Cardiac muscle cell (in vitro differentiated cells and primary cell): ENCODE measurements at regions not wholly inside any gene's neighbourhood (a gene's known extent, or its start where the extent isn't known, plus 50 kb on each side); places are given as distances from the start of the nearest gene placed in this dataset.
"Not testable (repeated sequence)": the region's sequence is repeated elsewhere in the genome, so short reads cannot be mapped to it uniquely, and the experiment has no call there.

Experiments used
- DNase-seq, 2 donors: peaks; one replicate each; pipeline versions ENCODE4 v3.0.0 to v3.0.0-alpha.2; 2010 to 2017; ENCODE audit warnings: low read depth in 1 of 2, low spot score in 1 of 2
- H3K27ac ChIP-seq: fragments of 200-600 bp; sonication (generic); 2 replicates; pipeline ENCODE4 v1.5.1; 2016
- H3K27me3 ChIP-seq: fragments of 200-600 bp; sonication (generic); 2 replicates; pipeline ENCODE4 v1.6.0; 2016; ENCODE audit warnings: control low read depth
- H3K36me3 ChIP-seq: fragments of 200-600 bp; sonication (generic); 2 replicates; pipeline ENCODE4 v1.5.1; 2016; ENCODE audit warnings: control low read depth
- H3K4me1 ChIP-seq: fragments of 200-600 bp; sonication (generic); 2 replicates; pipeline ENCODE4 v1.8.1; 2017; ENCODE audit warnings: low read depth, mild to moderate bottlenecking, mixed run types
- H3K4me3 ChIP-seq: fragments of 200-600 bp; sonication (generic); 2 replicates; pipeline ENCODE4 v1.5.1; 2016; ENCODE audit warnings: mild to moderate bottlenecking
- H3K9me3 ChIP-seq: fragments of 200-600 bp; sonication (generic); 2 replicates; pipeline ENCODE4 v1.5.1; 2017; ENCODE audit warnings: low read depth, mild to moderate bottlenecking, control low read depth
- TF ChIP-seq, protein P1 (sequence below): IDR thresholded peaks from 2 replicates; pipeline ENCODE4 v1.5.1; 2012; ENCODE audit warnings: low read depth, mild to moderate bottlenecking, low read length

DNA sequence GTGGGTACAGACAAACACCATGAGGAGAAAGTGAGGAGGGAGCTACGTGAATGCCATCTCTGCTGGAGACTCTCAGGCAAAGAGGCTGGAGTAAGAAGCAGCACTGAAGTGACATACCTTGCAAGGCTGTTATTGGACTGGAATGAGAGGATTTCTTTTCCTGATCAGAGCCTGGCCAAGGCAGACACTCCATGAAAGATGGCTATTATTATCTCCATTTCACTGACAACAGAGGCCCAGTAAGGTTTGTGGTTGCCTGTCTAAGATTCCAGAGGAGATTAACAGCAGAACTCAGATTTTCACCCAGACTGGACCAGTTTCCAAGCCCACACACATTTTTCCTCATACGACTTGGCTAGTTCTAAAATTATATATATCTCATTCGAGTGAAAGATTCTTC, 162.0 kb upstream of the EOLA2 start:
- Histone ChIP-seq H3K4me3 (no peak overlapping the region), H3K36me3 (no peaks in the 10 kb centered on the region), H3K4me1 (no peaks in the 10 kb centered on the region), H3K9me3 (no peaks in the 10 kb centered on the region), H3K27me3 (no peaks in the 10 kb centered on the region), H3K27ac (no peak overlapping the region)
- TF ChIP-seq, protein P1, sequence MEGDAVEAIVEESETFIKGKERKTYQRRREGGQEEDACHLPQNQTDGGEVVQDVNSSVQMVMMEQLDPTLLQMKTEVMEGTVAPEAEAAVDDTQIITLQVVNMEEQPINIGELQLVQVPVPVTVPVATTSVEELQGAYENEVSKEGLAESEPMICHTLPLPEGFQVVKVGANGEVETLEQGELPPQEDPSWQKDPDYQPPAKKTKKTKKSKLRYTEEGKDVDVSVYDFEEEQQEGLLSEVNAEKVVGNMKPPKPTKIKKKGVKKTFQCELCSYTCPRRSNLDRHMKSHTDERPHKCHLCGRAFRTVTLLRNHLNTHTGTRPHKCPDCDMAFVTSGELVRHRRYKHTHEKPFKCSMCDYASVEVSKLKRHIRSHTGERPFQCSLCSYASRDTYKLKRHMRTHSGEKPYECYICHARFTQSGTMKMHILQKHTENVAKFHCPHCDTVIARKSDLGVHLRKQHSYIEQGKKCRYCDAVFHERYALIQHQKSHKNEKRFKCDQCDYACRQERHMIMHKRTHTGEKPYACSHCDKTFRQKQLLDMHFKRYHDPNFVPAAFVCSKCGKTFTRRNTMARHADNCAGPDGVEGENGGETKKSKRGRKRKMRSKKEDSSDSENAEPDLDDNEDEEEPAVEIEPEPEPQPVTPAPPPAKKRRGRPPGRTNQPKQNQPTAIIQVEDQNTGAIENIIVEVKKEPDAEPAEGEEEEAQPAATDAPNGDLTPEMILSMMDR: no peak
- DNase-seq: no peak

DNA sequence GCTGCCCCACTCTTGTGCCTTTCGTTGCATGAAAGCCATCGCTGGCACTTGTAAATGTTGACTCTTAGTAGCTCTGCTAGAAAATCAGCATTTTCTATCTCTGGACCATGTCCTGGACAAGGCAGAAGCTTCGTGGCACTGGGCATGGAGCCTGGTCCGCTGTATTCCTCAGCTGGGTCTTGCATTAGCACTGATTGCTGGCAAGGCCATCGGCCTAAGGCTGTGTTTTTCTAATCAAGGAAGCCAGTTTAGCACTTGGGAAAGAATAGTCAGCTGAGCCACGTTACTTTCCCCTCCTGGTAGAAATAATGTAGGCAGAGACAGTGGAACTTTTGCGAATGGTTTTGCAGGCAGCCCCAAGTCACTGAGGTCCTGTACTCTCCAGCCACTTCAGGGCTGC, 180.2 kb upstream of the EOLA2 start:
- Histone ChIP-seq H3K4me3 (no peak overlapping the region), H3K27ac (no peak overlapping the region), H3K27me3 (no peaks in the 10 kb centered on the region), H3K4me1 (no peaks in the 10 kb centered on the region), H3K9me3 (no peaks in the 10 kb centered on the region), H3K36me3 (no peaks in the 10 kb centered on the region)
- TF ChIP-seq, protein P1: no peak
- DNase-seq: no peak

DNA sequence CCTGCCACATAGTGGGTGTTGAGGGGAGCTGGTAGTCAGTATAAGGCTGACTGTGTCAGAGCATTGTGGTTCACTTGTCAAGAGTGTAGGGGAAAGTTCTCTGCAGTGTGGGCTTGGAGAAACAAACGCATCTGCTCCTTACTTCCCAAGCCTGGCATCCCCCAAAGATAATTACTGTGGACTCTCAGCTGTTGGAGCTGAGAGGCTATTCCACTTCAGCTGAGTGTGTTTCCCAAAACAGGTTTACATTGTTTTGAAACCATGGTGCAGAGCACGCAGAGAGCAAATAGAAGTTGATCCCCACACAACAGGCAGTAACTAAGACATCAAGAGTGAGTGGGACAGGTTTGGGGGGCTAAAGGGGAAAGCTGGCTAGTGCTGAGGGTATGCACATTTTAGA, 181.0 kb upstream of the EOLA2 start:
- no peaks in the 10 kb centered on the region for H3K36me3 ChIP-seq
- no peaks in the 10 kb centered on the region for H3K27me3 ChIP-seq
- TF ChIP-seq, protein P1: no peak
- no peak overlapping the region for H3K27ac ChIP-seq
- DNase-seq: no peak
- no peak overlapping the region for H3K4me3 ChIP-seq
- no peaks in the 10 kb centered on the region for H3K4me1 ChIP-seq
- H3K9me3 ChIP-seq: no peaks in the 10 kb centered on the region

DNA sequence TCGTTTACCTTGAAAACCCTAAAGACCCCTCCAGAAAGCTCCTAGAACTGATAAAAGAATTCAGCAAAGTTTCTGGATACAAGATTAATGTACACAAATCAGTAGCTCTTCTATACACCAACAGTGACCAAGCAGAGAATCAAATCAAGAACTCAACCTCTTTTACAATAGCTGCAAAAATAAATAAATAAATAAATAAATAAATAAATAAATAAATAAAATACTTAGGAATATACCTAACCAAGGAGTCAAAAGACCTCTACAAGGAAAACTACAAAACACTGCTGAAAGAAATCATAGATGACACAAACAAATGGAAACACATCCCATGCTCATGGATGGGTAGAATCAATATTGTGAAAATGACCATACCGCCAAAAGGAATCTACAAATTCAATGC, 186.8 kb upstream of the EOLA2 start:
- not testable (repeated sequence) for H3K27ac ChIP-seq, H3K9me3 ChIP-seq, H3K4me3 ChIP-seq, H3K36me3 ChIP-seq, H3K27me3 ChIP-seq, H3K4me1 ChIP-seq, DNase-seq

DNA sequence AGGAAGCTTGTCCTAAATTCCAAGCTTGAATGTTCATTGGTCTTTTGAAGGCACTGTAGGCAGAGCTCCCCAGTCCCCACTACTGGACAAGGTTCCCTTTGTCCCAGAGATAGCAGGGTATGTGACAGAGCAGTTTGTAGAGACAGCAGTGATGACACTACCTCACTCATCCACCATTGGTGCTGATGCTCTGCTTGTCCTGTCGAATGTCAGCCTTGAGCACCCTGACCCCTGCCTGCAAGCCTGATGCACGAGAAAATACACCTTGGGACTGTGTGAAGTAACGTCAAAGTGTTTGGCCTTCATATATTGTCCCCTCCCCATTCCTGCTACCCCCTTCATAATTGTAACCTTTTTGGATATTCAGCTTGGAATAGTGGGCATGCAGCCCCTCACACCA, 188.9 kb upstream of the EOLA2 start:
- DNase-seq: no peak
- H3K27me3 ChIP-seq: no peaks in the 10 kb centered on the region
- TF ChIP-seq, protein P1: no peak
- no peak overlapping the region for H3K4me3 ChIP-seq
- no peaks in the 10 kb centered on the region for H3K9me3 ChIP-seq
- H3K27ac ChIP-seq: no peak overlapping the region
- H3K4me1 ChIP-seq: no peaks in the 10 kb centered on the region
- H3K36me3 ChIP-seq: no peaks in the 10 kb centered on the region

DNA sequence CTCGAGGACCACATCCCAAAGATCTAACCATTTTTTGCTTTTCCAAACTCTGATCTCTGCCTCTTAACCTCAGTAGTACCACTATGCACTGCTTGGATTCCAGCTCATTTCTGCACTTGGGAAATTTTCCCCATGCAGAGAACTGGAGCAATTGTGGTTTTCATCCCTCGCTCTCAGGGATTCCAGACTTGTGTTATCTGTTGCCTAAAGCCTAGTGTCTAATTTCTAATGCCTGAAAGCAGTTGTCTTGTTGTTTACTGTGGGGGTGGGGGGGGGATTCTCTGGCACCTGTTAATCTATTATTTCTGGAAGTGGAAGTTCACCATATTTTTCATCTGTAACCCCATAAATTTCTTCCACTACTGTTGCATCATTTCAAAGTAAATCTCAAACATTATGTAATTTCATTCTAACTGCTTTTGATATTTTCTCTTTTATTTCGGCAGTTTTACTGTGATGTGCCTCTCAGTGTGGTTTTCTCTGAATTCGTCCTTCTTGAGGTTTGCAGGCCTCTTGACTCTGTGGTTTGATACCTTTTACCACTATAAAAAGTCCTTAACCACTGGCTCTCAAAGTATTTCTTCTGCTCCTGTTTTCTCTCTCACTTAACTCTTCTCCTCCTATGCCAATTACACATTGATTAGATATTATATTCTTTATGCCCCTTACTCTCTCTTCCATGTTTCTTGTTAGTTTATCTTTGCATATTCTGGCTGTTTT, 205.6 kb upstream of the EOLA2 start:
- Histone ChIP-seq H3K27ac (no peak overlapping the region), H3K27me3 (no peaks in the 10 kb centered on the region), H3K36me3 (no peaks in the 10 kb centered on the region), H3K4me3 (no peak overlapping the region), H3K4me1 (no peaks in the 10 kb centered on the region), H3K9me3 (no peaks in the 10 kb centered on the region)
- DNase-seq: no peak
- TF ChIP-seq, protein P1: no peak
